Amniotic stem cell (primary cell): ENCODE measurements at regions not wholly inside any gene's neighbourhood (a gene's known extent, or its start where the extent isn't known, plus 50 kb on each side); places are given as distances from the start of the nearest gene placed in this dataset.
"Not testable (repeated sequence)": the region's sequence is repeated elsewhere in the genome, so short reads cannot be mapped to it uniquely, and the experiment has no call there.

Source experiments
- DNase-seq: peaks from one replicate; lab custom pipeline; 2025; lab: John Stamatoyannopoulos, UW

DNA sequence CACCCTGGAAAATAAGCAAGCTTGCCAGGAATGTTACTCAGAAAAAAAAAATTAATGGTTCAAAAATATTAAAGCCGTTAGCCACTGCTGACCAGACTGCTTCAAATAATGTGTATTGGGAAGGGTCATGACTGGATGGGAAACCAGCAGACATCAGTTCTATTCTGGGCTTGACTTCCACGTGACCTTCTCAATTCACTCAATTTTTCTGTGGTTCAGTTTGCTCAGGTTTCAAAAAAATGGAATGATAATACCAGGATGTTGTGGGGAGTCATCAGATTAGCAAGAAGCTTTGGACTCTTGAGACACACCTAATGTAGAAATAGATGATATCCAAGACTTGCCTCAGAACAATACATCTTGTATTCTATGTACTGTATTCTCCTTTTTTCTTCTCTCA is 541.9 kb upstream of the BOD1L1 start:
- DNase-seq: no peak

DNA sequence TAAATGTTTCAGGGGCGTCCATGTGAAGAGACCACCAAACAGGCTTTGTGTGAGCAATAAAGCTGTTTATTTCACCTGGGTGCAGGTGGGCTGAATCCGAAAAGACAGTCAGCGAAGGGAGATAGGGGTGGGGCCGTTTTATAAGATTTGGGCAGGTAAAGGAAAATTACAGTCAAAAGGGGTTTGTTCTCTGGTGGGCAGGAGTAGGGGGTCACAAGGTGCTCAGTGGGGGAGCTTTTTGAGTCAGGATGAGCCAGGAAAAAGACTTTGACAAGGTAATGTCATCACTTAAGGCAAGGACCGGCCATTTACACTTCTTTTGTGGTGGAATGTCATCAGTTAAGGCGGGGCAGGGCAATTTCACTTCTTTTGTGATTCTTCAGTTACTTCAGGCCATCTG is 542.4 kb upstream of the BOD1L1 start:
- DNase-seq: not testable (repeated sequence)

GRCh38 chr4:14176613-14177012 is 549.1 kb upstream of the BOD1L1 start:
- no peak for DNase-seq

DNA sequence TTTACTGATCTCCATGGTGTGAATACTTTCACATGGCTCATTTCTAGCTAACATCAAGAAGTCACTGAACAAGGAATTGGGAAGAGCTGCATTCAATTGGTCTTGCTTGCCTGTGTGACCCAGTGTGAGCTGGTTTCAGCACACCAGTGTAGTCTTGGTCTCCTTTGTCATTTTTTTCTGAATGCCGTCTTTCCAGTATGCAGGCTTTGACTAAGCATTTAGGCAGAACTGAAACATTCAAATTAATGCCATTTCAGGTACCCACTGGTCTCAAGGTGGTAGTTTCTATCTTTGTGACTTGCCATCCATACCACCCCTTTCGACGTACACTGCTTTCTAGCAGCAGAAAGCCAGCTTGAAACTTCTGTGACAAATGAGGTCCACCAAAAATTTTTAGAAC is 550.5 kb upstream of the BOD1L1 start:
- no peak for DNase-seq

GRCh38 chr4:14178421-14178820 is 550.9 kb upstream of the BOD1L1 start:
- DNase-seq: no peak

GRCh38 chr4:14180166-14180565 is 552.6 kb upstream of the BOD1L1 start:
- no peak for DNase-seq

GRCh38 chr4:14180983-14181601 is 553.6 kb upstream of the BOD1L1 start:
- DNase-seq: no peak

GRCh38 chr4:14182148-14182547 is 554.6 kb upstream of the BOD1L1 start:
- DNase-seq: no peak

DNA sequence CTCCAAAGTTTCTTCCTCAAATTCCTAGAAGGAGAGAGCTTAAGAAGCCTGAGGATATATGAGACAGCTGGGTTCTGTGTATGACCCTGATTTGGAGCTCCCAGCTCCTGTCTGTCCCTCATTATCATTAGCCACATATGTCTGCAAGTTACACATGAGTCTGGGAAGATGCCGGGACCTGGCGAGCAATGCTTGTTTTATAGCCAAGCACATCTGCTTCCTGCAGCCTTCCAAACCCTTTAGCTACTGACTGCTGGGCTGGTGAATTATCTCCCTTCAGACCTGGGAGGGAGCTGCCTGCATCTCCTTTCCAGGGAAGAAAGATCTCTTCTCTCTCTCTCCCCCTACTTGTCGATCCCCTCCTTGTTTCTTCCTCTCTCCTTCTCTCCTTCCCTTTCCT is 556.7 kb upstream of the BOD1L1 start:
- no peak for DNase-seq

GRCh38 chr4:14184767-14185166 is 557.2 kb upstream of the BOD1L1 start:
- DNase-seq: no peak

- DNase-seq: no peak
These were observed 560.7 kb upstream of the BOD1L1 start for GRCh38 chr4:14188214-14188613.

DNA sequence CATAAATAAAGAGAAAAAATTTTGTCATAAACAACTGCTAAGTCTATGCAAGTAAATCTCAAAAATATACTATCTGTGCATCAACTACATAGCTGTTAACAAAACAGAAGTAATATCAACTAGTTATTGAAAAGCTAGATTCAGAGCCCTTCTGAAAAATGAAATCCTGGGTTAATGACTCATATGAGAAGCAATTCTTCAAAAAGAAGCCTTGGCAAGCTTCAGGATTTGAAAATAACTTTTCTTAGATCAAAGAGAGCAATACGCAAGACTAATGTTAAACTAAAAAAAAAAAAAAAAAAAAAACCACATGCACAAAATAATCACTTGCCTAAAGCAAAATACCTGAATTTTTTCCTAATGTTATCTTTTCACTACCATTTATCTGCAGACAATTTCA is 566.1 kb upstream of the BOD1L1 start:
- DNase-seq: no peak

GRCh38 chr4:14196131-14196530 is 568.6 kb upstream of the BOD1L1 start:
- DNase-seq: peak; percentile 18

GRCh38 chr4:14215116-14215770 is 587.7 kb upstream of the BOD1L1 start:
- DNase-seq: no peak

DNA sequence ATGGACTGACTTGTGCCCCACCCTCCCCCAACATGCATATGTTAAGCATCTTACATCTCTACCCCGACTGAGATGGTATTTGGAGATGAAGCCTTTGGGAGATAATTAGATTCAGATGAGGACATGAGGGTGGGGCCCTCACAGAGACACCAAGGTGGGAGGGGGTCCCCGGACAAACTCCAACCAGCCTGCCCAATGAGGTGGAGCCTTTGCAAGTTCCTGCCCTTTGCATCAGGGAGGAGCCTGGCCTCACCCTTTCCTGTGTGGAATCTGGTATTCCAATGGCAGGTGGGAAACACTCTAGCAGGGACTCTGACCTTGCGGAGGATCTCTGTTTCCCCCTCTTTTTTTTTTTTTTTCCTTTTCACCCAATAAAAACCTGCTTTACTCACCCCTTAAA is 589.9 kb upstream of the BOD1L1 start:
- DNase-seq: no peak

DNA sequence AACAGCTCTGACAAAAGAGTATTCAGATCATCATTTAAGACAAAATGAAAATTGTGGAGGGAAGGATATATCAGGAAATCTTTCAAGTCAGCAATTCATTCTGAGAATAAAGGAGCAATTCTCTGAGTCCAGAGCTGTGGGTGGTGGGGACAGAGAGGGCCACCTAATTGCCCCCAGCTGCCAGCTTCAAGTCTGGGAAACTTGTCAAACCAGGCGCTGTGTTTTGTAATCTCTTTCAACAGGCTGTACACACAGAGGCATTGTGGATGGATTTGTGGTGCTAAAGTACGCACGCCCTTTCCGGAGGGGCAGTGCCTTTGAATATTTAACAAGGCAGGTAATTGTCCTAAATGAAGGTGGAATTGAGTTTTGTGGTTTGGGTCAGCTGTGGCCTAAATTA is 591.1 kb upstream of the BOD1L1 start:
- DNase-seq: no peak

GRCh38 chr4:14221176-14221575 is 593.7 kb upstream of the BOD1L1 start:
- DNase-seq: no peak

- DNase-seq: no peak
These were observed 595.0 kb upstream of the BOD1L1 start for GRCh38 chr4:14222377-14223029.

GRCh38 chr4:14223461-14223860 is 595.9 kb upstream of the BOD1L1 start:
- DNase-seq: no peak

DNA sequence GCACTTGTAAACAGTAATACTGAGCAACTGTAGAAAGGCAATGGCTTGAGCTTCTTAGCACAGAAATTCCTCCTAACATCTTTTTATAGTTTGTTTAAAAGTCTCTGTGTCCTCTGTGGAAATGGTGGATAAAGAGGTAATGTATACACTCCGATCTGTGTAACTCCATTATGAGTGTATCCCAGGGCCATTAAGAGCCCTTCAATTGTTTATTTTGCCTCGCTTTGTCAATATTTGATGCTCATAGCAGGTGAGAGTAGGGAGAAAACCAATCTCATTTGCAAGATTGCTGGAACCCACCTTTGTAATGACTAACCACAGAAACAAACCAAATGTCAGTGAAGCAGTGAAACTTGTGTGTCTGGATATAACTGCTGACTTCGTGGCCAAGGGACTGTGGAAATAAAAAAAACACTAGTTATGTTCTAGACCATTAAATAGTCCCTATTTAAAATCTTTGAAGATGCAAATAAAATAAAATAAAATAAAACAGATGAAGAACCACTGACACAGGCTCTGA is 598.2 kb upstream of the BOD1L1 start:
- no peak for DNase-seq

DNA sequence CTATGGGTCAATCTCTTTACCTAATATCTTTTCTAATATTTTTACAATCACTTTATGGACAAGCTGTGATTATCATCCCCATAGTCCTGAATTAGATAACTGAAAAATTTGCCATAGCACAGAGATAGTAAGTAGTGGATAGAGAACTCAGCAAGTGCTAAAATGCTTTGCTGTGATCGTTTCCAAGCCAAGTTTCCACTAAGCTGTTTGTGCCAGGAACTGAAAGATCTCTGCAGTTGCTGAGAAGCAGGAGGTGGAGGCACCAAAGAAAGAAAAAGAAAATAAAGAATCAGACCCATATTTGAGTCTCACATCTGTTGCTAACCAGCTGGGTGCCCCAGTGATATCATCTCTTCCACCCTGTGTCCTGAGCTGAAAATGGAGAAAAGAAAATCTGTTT is 605.6 kb upstream of the BOD1L1 start:
- no peak for DNase-seq

DNA sequence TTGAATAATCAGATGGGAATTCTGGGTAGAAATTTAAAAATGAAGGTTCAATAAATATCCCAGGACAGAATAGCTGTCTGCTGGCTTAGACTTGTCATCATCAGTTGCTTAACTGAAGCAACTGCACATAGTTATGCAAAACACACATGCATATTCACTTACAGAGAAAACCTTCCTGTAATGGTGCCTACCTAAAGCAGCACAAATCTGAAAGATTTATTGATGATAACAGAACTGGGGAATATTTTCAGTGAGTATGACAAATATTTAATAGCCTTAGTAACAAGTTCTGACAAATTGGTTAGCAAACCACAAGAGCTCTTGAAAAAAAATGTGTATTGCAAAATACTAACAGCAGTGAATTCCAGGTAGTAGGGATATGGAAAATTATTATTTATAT is 606.8 kb upstream of the BOD1L1 start:
- no peak for DNase-seq

DNA sequence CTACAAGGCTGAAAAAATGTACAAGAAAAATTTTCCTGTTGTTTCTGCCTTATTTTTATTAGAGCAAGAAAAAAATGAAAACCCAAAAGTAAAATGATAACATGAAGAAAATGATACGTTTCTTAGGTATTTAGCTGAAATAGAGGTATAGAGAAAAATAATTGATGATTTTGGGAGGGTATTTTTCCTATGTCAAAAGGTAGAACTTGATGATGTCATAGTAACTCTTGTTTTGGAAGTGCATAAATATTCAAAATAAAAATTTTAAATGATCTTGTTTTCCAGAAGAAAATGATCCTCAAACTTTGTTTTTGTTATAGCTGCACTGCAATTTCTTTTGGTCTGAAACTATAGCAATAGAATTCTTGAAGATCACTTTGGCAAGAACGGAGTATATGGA is 608.8 kb upstream of the BOD1L1 start:
- DNase-seq: no peak
